ENCODE measurements at regions not wholly inside any gene's neighbourhood (a gene's known extent, or its start where the extent isn't known, plus 50 kb on each side); places are given as distances from the start of the nearest gene placed in this dataset.

GRCh38 chr11:96752221-96752620, 362.4 kb downstream of the JRKL start:
- TF ChIP-seq, protein P1, sequence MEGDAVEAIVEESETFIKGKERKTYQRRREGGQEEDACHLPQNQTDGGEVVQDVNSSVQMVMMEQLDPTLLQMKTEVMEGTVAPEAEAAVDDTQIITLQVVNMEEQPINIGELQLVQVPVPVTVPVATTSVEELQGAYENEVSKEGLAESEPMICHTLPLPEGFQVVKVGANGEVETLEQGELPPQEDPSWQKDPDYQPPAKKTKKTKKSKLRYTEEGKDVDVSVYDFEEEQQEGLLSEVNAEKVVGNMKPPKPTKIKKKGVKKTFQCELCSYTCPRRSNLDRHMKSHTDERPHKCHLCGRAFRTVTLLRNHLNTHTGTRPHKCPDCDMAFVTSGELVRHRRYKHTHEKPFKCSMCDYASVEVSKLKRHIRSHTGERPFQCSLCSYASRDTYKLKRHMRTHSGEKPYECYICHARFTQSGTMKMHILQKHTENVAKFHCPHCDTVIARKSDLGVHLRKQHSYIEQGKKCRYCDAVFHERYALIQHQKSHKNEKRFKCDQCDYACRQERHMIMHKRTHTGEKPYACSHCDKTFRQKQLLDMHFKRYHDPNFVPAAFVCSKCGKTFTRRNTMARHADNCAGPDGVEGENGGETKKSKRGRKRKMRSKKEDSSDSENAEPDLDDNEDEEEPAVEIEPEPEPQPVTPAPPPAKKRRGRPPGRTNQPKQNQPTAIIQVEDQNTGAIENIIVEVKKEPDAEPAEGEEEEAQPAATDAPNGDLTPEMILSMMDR (IDR thresholded peaks at IDR 0.05; ENCODE audit: low read length): no peak
- no peak for TF ChIP-seq EZH2 (IDR thresholded peaks at IDR 0.05; ENCODE audit: borderline replicate concordance, low read length)
